Activated T-helper 1 cell treated with anti-CD3 and anti-CD28 coated beads, Interleukin-2, amount 50 U/mL, for 16 hours (primary cell): ENCODE measurements at regions not wholly inside any gene's neighbourhood (a gene's known extent, or its start where the extent isn't known, plus 50 kb on each side); places are given as distances from the start of the nearest gene placed in this dataset.
"Not testable (repeated sequence)": the region's sequence is repeated elsewhere in the genome, so short reads cannot be mapped to it uniquely, and the experiment has no call there.

Source experiments
- DNase-seq, 2 donors: peaks; one replicate each; pipeline ENCODE4 v3.0.0-alpha.2; 2020; ENCODE audit warnings: low read depth in 1 of 2, low spot score in 1 of 2

- DNase-seq = no peak
These were observed 52.5 kb upstream of the FBXO28 start for GRCh38 chr1:224061436-224061835.

- DNase-seq = no peak
These were observed 53.9 kb upstream of the FBXO28 start for GRCh38 chr1:224059897-224060427.

- no peak for DNase-seq
These were observed 55.6 kb upstream of the FBXO28 start for GRCh38 chr1:224058303-224058702.

- no peak for DNase-seq
These were observed 56.3 kb upstream of the FBXO28 start for GRCh38 chr1:224057461-224058199.

- DNase-seq = no peak
These were observed 59.3 kb upstream of the FBXO28 start for GRCh38 chr1:224054611-224055010.

- DNase-seq = no peak
These were observed 59.9 kb upstream of the FBXO28 start for GRCh38 chr1:224054012-224054411.

GRCh38 chr1:224053456-224053855 lies 60.5 kb upstream of the FBXO28 start:
- DNase-seq = no peak

- no peak for DNase-seq
These were observed 61.1 kb upstream of the FBXO28 start for GRCh38 chr1:224052772-224053171.

GRCh38 chr1:224051782-224052181 lies 62.1 kb upstream of the FBXO28 start:
- DNase-seq = not testable (repeated sequence)

- DNase-seq = no peak
These were observed 62.9 kb upstream of the FBXO28 start for GRCh38 chr1:224051086-224051406.

GRCh38 chr1:224047538-224047937 lies 66.4 kb upstream of the FBXO28 start:
- no peak for DNase-seq

- DNase-seq = no peak
These were observed 68.4 kb upstream of the FBXO28 start for GRCh38 chr1:224045556-224045955.

GRCh38 chr1:224044420-224044819 lies 69.5 kb upstream of the FBXO28 start:
- DNase-seq = no peak

GRCh38 chr1:224042557-224043118 lies 71.3 kb upstream of the FBXO28 start:
- no peak for DNase-seq

- no peak for DNase-seq
These were observed 72.9 kb upstream of the FBXO28 start for GRCh38 chr1:224041032-224041431.

GRCh38 chr1:224040423-224040822 lies 73.5 kb upstream of the FBXO28 start:
- not testable (repeated sequence) for DNase-seq

- DNase-seq = not testable (repeated sequence)
These were observed 73.9 kb upstream of the FBXO28 start for GRCh38 chr1:224040006-224040405.

GRCh38 chr1:224038832-224039231 lies 75.1 kb upstream of the FBXO28 start:
- DNase-seq = not testable (repeated sequence)

GRCh38 chr1:224037362-224037761 lies 76.5 kb upstream of the FBXO28 start:
- not testable (repeated sequence) for DNase-seq

- DNase-seq = not testable (repeated sequence)
These were observed 81.2 kb upstream of the FBXO28 start for GRCh38 chr1:224032608-224033276.

- not testable (repeated sequence) for DNase-seq
These were observed 81.9 kb upstream of the FBXO28 start for GRCh38 chr1:224031986-224032385.

- not testable (repeated sequence) for DNase-seq
These were observed 83.7 kb upstream of the FBXO28 start for GRCh38 chr1:224030257-224030656.
